Cardiac muscle cell (in vitro differentiated cells and primary cell): ENCODE measurements at regions not wholly inside any gene's neighbourhood (a gene's known extent, or its start where the extent isn't known, plus 50 kb on each side); places are given as distances from the start of the nearest gene placed in this dataset.

ENCODE experiments used
- DNase-seq, 2 donors: peaks; one replicate each; pipeline versions ENCODE4 v3.0.0 to v3.0.0-alpha.2; 2010 to 2017; ENCODE audit warnings: low read depth in 1 of 2, low spot score in 1 of 2
- H3K27ac ChIP-seq: fragments of 200-600 bp; sonication (generic); 2 replicates; pipeline ENCODE4 v1.5.1; 2016
- H3K27me3 ChIP-seq: fragments of 200-600 bp; sonication (generic); 2 replicates; pipeline ENCODE4 v1.6.0; 2016; ENCODE audit warnings: control low read depth
- H3K36me3 ChIP-seq: fragments of 200-600 bp; sonication (generic); 2 replicates; pipeline ENCODE4 v1.5.1; 2016; ENCODE audit warnings: control low read depth
- H3K4me1 ChIP-seq: fragments of 200-600 bp; sonication (generic); 2 replicates; pipeline ENCODE4 v1.8.1; 2017; ENCODE audit warnings: low read depth, mild to moderate bottlenecking, mixed run types
- H3K4me3 ChIP-seq: fragments of 200-600 bp; sonication (generic); 2 replicates; pipeline ENCODE4 v1.5.1; 2016; ENCODE audit warnings: mild to moderate bottlenecking
- H3K9me3 ChIP-seq: fragments of 200-600 bp; sonication (generic); 2 replicates; pipeline ENCODE4 v1.5.1; 2017; ENCODE audit warnings: low read depth, mild to moderate bottlenecking, control low read depth
- CTCF ChIP-seq: IDR thresholded peaks from 2 replicates; pipeline ENCODE4 v1.5.1; 2012; ENCODE audit warnings: low read depth, mild to moderate bottlenecking, low read length

GRCh38 chr15:61519296-61519695 lies 290.2 kb upstream of the RORA start:
- Histone ChIP-seq H3K27me3 (no peaks in the 10 kb centered on the region), H3K4me3 (no peak overlapping the region), H3K4me1 (no peaks in the 10 kb centered on the region), H3K27ac (no peak overlapping the region), H3K9me3 (no peaks in the 10 kb centered on the region), H3K36me3 (no peaks in the 10 kb centered on the region)
- no peak for DNase-seq
- no peak for TF ChIP-seq CTCF

GRCh38 chr15:61518191-61518950 lies 289.3 kb upstream of the RORA start:
- Histone ChIP-seq H3K27ac (no peak overlapping the region), H3K4me1 (no peaks in the 10 kb centered on the region), H3K27me3 (no peaks in the 10 kb centered on the region), H3K36me3 (no peaks in the 10 kb centered on the region), H3K9me3 (no peaks in the 10 kb centered on the region), H3K4me3 (no peak overlapping the region)
- DNase-seq, result no peak
- no peak for TF ChIP-seq CTCF

- no peaks in the 10 kb centered on the region for H3K27me3 ChIP-seq
- no peaks in the 10 kb centered on the region for H3K36me3 ChIP-seq
- no peak for TF ChIP-seq CTCF
- no peak overlapping the region for H3K4me3 ChIP-seq
- no peak for DNase-seq
- no peaks in the 10 kb centered on the region for H3K4me1 ChIP-seq
- H3K9me3 ChIP-seq, result no peaks in the 10 kb centered on the region
- no peak overlapping the region for H3K27ac ChIP-seq
These were observed 288.7 kb upstream of the RORA start for GRCh38 chr15:61517776-61518175.

GRCh38 chr15:61517335-61517734 lies 288.2 kb upstream of the RORA start:
- TF ChIP-seq CTCF, result no peak

GRCh38 chr15:61511756-61512155 lies 282.7 kb upstream of the RORA start:
- peaks cover 17% of the 10 kb centered on the region for H3K4me1 ChIP-seq
- H3K4me3 ChIP-seq, result no peak overlapping the region
- TF ChIP-seq CTCF, result no peak
- H3K27ac ChIP-seq, result no peak overlapping the region
- peak in 1 of 2 donors; percentile 6 for DNase-seq
- no peaks in the 10 kb centered on the region for H3K36me3 ChIP-seq
- no peaks in the 10 kb centered on the region for H3K9me3 ChIP-seq
- no peaks in the 10 kb centered on the region for H3K27me3 ChIP-seq

More at GRCh38 chr15:61517335-61517734, 288.2 kb upstream of the RORA start:
- Histone ChIP-seq H3K4me1 (no peaks in the 10 kb centered on the region), H3K4me3 (no peak overlapping the region), H3K36me3 (no peaks in the 10 kb centered on the region), H3K27ac (no peak overlapping the region), H3K27me3 (no peaks in the 10 kb centered on the region), H3K9me3 (no peaks in the 10 kb centered on the region)
- no peak for DNase-seq
